Liver (tissue), 8 donors: ENCODE measurements at regions not wholly inside any gene's neighbourhood (a gene's known extent, or its start where the extent isn't known, plus 50 kb on each side); places are given as distances from the start of the nearest gene placed in this dataset.

Source experiments
- DNase-seq: peaks from one replicate; pipeline ENCODE4 v3.0.0-alpha.2; 2017; ENCODE audit warnings: low spot score
- H3K27ac ChIP-seq, 2 donors: one replicate each; pipeline ENCODE4 v1.7.0; 2013; ENCODE audit warnings: inconsistent platforms in 2 of 2, low read length in 2 of 2, control low read depth in 1 of 2, low read depth in 1 of 2, mild to moderate bottlenecking in 1 of 2
- H3K27me3 ChIP-seq, 4 donors: one replicate each; pipeline versions ENCODE4 v1.6.1 to v1.7.0; 2013; ENCODE audit warnings: low read length in 3 of 4, inconsistent platforms in 1 of 4, mild to moderate bottlenecking in 1 of 4, moderate library complexity in 1 of 4; ENCODE audit not compliant: control insufficient read depth in 4 of 4, insufficient read depth in 4 of 4
- H3K36me3 ChIP-seq, 4 donors: one replicate each; pipeline versions ENCODE4 v1.6.1 to v1.7.0; 2013; ENCODE audit warnings: low read length in 3 of 4, mild to moderate bottlenecking in 3 of 4, low read depth in 1 of 4, moderate library complexity in 1 of 4; ENCODE audit not compliant: control insufficient read depth in 4 of 4, insufficient read depth in 3 of 4
- H3K4me1 ChIP-seq, 4 donors: one replicate each; pipeline versions ENCODE4 v1.6.1 to v1.7.0; 2013; ENCODE audit warnings: low read length in 3 of 4, mild to moderate bottlenecking in 3 of 4, moderate library complexity in 1 of 4; ENCODE audit not compliant: control insufficient read depth in 4 of 4, insufficient read depth in 4 of 4
- H3K4me3 ChIP-seq, 3 donors: one replicate each; pipeline versions ENCODE4 v1.6.1 to v1.7.0; 2013; ENCODE audit warnings: low read length in 3 of 3, control low read depth in 1 of 3, low read depth in 1 of 3, mild to moderate bottlenecking in 1 of 3
- H3K9ac ChIP-seq, 2 donors: one replicate each; pipeline ENCODE4 v1.7.0; 2013; ENCODE audit warnings: low read length in 2 of 2, mild to moderate bottlenecking in 2 of 2, moderate library complexity in 2 of 2, control low read depth in 1 of 2, low read depth in 1 of 2
- H3K9me3 ChIP-seq, 4 donors: one replicate each; pipeline versions ENCODE4 v1.6.1 to v1.7.0; 2013; ENCODE audit warnings: low read length in 3 of 4; ENCODE audit not compliant: control insufficient read depth in 4 of 4
- FOXA1 ChIP-seq: IDR thresholded peaks from 2 replicates; pipeline ENCODE4 v1.6.1; 2016; ENCODE audit warnings: antibody characterized with exemption
- FOXA2 ChIP-seq: IDR thresholded peaks from 2 replicates; pipeline ENCODE4 v1.6.1; 2016; ENCODE audit warnings: antibody characterized with exemption
- GABPA ChIP-seq, 2 donors: IDR thresholded peaks in 1 of 2; conservative IDR thresholded peaks in 1 of 2; 2 replicates each; pipeline ENCODE4 v1.6.1; 2016; ENCODE audit warnings: antibody characterized with exemption in 2 of 2, mild to moderate bottlenecking in 1 of 2, moderate library complexity in 1 of 2
- HNF4A ChIP-seq, 2 donors: conservative IDR thresholded peaks; 2 replicates each; pipeline ENCODE4 v1.6.1; 2016; ENCODE audit warnings: antibody characterized with exemption in 2 of 2, mild to moderate bottlenecking in 2 of 2
- HNF4G ChIP-seq: IDR thresholded peaks from 2 replicates; pipeline ENCODE4 v1.6.1; 2016; ENCODE audit warnings: antibody characterized with exemption
- NR2F2 ChIP-seq: IDR thresholded peaks from 2 replicates; pipeline ENCODE4 v1.6.1; 2016; ENCODE audit warnings: antibody characterized with exemption
- RAD21 ChIP-seq, 2 donors: IDR thresholded peaks; 2 replicates each; pipeline ENCODE4 v1.6.1; 2016; ENCODE audit warnings: antibody characterized with exemption in 2 of 2, mild to moderate bottlenecking in 2 of 2
- RXRA ChIP-seq, 2 donors: IDR thresholded peaks; 2 replicates each; pipeline ENCODE4 v1.6.1; 2017 to 2018; ENCODE audit warnings: antibody characterized with exemption in 2 of 2, mild to moderate bottlenecking in 1 of 2
- SP1 ChIP-seq: IDR thresholded peaks from 2 replicates; pipeline ENCODE4 v1.6.1; 2018; ENCODE audit warnings: antibody characterized with exemption, mild to moderate bottlenecking
- TAF1 ChIP-seq: conservative IDR thresholded peaks from 2 replicates; pipeline ENCODE4 v1.6.1; 2016; ENCODE audit warnings: antibody characterized with exemption, mild to moderate bottlenecking
- YY1 ChIP-seq: IDR thresholded peaks from 2 replicates; pipeline ENCODE4 v1.6.1; 2016; ENCODE audit warnings: antibody characterized with exemption, mild to moderate bottlenecking
- WGBS: extraction: QIAGEN DNeasy Blood & Tissue Kit; methylation state at CpG from one replicate; pipeline ENCODE4 v1.1.7; 2013; 5-methylcytosine and 5-hydroxymethylcytosine counted together
- TF ChIP-seq, protein P1 (sequence below): IDR thresholded peaks from 2 replicates; pipeline ENCODE4 v1.6.1; 2016; ENCODE audit warnings: antibody characterized with exemption, mild to moderate bottlenecking
- TF ChIP-seq, protein P2 (sequence below): IDR thresholded peaks from 2 replicates; pipeline ENCODE4 v1.6.1; 2016; ENCODE audit warnings: antibody characterized with exemption
- TF ChIP-seq, protein P3 (sequence below): fragments of 150-350 bp; IDR thresholded peaks from 2 replicates; pipeline ENCODE4 v1.5.1; 2017; ENCODE audit warnings: improper control_type of control experiment, low read depth, low read length; ENCODE audit not compliant: missing input control
- TF ChIP-seq, protein P4 (sequence below): IDR thresholded peaks from 2 replicates; pipeline ENCODE4 v1.6.1; 2016; ENCODE audit warnings: antibody characterized with exemption
- donor health status: healthy.
- donor health status: healthy.
- donor health status: healthy.
- donor health status: healthy.
- donor health status: healthy.

DNA sequence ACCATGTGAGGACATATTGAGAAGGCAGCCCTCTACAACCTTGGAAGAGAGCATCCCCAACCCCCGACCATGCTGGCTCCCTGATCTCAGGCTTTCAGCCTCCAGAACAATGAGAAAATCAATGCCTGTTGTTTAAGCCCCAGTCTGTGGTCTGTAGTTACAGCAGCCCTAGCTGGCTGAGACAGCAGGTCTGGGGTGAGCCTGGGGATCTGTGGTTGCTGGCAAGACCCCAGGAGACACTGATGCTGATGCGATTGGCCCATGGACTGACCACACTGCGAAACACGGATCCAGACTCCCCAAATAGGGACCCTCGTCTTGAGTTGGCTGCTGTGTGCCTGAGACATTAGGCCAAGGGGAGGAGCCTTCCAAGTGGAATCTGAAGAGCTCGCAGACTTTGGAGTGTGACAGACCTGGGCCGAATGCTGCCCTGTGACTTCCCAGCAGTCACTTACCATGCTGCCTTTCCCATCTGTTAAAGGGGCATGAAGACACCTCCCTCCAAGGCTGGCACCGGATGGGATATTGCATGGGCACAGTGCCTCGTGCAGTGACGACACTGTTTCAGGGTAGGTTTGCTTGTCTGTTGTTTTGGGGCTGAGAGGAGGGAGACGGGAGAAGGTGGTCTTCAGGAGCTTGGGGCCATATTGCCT, 147.8 kb upstream of the RPL38 start:
- TF ChIP-seq SP1, result no peak
- H3K9me3 ChIP-seq, result peaks cover 0 to 5% (median 0%) of the 10 kb centered on the region in 4 donors
- H3K36me3 ChIP-seq, result no peaks in the 10 kb centered on the region
- no peak overlapping the region for H3K4me3 ChIP-seq
- H3K27me3 ChIP-seq, result peaks cover 0 to 16% (median 3%) of the 10 kb centered on the region in 4 donors
- DNase-seq, result no peak
- WGBS, result 53% methylated on average over 11 of the region's 11 CpGs
- H3K9ac ChIP-seq, result no peak overlapping the region
- no peak overlapping the region for H3K27ac ChIP-seq
- H3K4me1 ChIP-seq, result no peaks in the 10 kb centered on the region

DNA sequence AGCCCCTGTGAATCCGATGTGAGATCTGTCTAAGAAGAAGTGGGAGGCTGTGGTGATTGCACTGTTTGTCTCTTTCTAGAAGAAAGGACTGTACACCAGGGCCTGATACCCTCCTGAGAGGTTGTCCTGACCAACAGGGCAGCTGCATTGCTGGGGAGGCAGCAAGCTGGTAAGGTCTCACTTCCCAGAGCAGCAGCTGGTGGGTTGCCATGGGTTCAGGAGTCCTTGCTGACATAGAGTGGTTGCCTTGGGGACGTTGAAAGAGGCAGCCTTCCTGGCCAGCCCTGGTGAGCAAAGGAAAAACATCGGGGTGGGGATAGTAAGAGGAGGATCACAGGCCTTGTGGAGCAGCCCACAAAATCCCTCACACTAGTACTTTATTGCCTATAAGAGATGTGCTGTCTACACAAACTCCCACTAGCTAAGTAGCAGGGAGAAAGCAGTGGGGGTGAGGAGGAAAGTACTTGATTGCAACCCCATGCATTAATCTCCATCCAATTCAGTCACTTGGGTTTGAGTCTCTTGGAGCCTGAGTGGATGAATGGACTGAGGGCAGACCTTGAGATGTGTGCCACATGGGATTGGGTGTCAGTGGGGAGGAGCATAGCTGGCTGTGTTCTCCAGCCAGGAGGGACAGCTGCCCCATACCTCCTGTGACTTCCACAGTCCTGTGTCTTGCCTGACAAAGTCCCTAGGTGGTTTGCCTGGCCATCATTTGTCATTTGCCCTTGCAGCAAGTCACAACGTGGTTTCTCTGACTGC, 143.8 kb upstream of the RPL38 start:
- peaks cover 0 to 11% (median 3%) of the 10 kb centered on the region in 4 donors for H3K27me3 ChIP-seq
- H3K36me3 ChIP-seq, result no peaks in the 10 kb centered on the region
- no peak overlapping the region for H3K4me3 ChIP-seq
- TF ChIP-seq GABPA (IDR thresholded peaks at IDR 0.05 in 1 of 2, conservative IDR thresholded peaks at IDR 0.05 in 1 of 2) (no peak), FOXA2 (no peak), FOXA1 (no peak), TAF1 (no peak), RAD21 (IDR thresholded peaks at IDR 0.05) (no peak), NR2F2 (no peak), HNF4G (no peak), RXRA (IDR thresholded peaks at IDR 0.05) (no peak), HNF4A (conservative IDR thresholded peaks at IDR 0.05) (no peak), YY1 (no peak)
- TF ChIP-seq, protein P1, sequence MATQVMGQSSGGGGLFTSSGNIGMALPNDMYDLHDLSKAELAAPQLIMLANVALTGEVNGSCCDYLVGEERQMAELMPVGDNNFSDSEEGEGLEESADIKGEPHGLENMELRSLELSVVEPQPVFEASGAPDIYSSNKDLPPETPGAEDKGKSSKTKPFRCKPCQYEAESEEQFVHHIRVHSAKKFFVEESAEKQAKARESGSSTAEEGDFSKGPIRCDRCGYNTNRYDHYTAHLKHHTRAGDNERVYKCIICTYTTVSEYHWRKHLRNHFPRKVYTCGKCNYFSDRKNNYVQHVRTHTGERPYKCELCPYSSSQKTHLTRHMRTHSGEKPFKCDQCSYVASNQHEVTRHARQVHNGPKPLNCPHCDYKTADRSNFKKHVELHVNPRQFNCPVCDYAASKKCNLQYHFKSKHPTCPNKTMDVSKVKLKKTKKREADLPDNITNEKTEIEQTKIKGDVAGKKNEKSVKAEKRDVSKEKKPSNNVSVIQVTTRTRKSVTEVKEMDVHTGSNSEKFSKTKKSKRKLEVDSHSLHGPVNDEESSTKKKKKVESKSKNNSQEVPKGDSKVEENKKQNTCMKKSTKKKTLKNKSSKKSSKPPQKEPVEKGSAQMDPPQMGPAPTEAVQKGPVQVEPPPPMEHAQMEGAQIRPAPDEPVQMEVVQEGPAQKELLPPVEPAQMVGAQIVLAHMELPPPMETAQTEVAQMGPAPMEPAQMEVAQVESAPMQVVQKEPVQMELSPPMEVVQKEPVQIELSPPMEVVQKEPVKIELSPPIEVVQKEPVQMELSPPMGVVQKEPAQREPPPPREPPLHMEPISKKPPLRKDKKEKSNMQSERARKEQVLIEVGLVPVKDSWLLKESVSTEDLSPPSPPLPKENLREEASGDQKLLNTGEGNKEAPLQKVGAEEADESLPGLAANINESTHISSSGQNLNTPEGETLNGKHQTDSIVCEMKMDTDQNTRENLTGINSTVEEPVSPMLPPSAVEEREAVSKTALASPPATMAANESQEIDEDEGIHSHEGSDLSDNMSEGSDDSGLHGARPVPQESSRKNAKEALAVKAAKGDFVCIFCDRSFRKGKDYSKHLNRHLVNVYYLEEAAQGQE, result no peak
- TF ChIP-seq, protein P2, sequence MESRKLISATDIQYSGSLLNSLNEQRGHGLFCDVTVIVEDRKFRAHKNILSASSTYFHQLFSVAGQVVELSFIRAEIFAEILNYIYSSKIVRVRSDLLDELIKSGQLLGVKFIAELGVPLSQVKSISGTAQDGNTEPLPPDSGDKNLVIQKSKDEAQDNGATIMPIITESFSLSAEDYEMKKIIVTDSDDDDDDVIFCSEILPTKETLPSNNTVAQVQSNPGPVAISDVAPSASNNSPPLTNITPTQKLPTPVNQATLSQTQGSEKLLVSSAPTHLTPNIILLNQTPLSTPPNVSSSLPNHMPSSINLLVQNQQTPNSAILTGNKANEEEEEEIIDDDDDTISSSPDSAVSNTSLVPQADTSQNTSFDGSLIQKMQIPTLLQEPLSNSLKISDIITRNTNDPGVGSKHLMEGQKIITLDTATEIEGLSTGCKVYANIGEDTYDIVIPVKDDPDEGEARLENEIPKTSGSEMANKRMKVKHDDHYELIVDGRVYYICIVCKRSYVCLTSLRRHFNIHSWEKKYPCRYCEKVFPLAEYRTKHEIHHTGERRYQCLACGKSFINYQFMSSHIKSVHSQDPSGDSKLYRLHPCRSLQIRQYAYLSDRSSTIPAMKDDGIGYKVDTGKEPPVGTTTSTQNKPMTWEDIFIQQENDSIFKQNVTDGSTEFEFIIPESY, result no peak
- TF ChIP-seq, protein P3, sequence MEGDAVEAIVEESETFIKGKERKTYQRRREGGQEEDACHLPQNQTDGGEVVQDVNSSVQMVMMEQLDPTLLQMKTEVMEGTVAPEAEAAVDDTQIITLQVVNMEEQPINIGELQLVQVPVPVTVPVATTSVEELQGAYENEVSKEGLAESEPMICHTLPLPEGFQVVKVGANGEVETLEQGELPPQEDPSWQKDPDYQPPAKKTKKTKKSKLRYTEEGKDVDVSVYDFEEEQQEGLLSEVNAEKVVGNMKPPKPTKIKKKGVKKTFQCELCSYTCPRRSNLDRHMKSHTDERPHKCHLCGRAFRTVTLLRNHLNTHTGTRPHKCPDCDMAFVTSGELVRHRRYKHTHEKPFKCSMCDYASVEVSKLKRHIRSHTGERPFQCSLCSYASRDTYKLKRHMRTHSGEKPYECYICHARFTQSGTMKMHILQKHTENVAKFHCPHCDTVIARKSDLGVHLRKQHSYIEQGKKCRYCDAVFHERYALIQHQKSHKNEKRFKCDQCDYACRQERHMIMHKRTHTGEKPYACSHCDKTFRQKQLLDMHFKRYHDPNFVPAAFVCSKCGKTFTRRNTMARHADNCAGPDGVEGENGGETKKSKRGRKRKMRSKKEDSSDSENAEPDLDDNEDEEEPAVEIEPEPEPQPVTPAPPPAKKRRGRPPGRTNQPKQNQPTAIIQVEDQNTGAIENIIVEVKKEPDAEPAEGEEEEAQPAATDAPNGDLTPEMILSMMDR, result no peak
- TF ChIP-seq, protein P4, sequence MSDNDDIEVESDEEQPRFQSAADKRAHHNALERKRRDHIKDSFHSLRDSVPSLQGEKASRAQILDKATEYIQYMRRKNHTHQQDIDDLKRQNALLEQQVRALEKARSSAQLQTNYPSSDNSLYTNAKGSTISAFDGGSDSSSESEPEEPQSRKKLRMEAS, result no peak
- no peak for DNase-seq
- H3K27ac ChIP-seq, result no peak overlapping the region
- WGBS, result 48% methylated on average over 4 of the region's 4 CpGs
- H3K9ac ChIP-seq, result no peak overlapping the region
- no peaks in the 10 kb centered on the region for H3K4me1 ChIP-seq
- peaks cover 0 to 5% (median 0%) of the 10 kb centered on the region in 4 donors for H3K9me3 ChIP-seq
